ENCODE measurements at regions not wholly inside any gene's neighbourhood (a gene's known extent, or its start where the extent isn't known, plus 50 kb on each side); places are given as distances from the start of the nearest gene placed in this dataset.

- H3K9me3 ChIP-seq, result no peaks in the 10 kb centered on the region
- H3K27me3 ChIP-seq (replicated peaks; ENCODE audit: control insufficient read depth, insufficient read depth, low read length), result no peaks in the 10 kb centered on the region
- H3K4me3 ChIP-seq (ENCODE audit: low read depth, low read length), result no peak overlapping the region
- no peaks in the 10 kb centered on the region for H3K9me3 Mint-ChIP-seq (ENCODE audit: unreplicated experiment)
- H3K36me3 ChIP-seq (ENCODE audit: control insufficient read depth, insufficient read depth, low read length), result no peaks in the 10 kb centered on the region
- ChIA-PET POLR2A (no interaction called here), CTCF (no interaction called here)
- no peak overlapping the region for H3K4me3 Mint-ChIP-seq (ENCODE audit: unreplicated experiment)
- H3K36me3 Mint-ChIP-seq (ENCODE audit: insufficient read depth, unreplicated experiment), result no peaks in the 10 kb centered on the region
- BruUV-seq (replicated peaks), result no TSS peak
- TF ChIP-seq, protein P1, sequence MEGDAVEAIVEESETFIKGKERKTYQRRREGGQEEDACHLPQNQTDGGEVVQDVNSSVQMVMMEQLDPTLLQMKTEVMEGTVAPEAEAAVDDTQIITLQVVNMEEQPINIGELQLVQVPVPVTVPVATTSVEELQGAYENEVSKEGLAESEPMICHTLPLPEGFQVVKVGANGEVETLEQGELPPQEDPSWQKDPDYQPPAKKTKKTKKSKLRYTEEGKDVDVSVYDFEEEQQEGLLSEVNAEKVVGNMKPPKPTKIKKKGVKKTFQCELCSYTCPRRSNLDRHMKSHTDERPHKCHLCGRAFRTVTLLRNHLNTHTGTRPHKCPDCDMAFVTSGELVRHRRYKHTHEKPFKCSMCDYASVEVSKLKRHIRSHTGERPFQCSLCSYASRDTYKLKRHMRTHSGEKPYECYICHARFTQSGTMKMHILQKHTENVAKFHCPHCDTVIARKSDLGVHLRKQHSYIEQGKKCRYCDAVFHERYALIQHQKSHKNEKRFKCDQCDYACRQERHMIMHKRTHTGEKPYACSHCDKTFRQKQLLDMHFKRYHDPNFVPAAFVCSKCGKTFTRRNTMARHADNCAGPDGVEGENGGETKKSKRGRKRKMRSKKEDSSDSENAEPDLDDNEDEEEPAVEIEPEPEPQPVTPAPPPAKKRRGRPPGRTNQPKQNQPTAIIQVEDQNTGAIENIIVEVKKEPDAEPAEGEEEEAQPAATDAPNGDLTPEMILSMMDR (IDR thresholded peaks at IDR 0.05; ENCODE audit: insufficient read depth in 1 of 2, low read depth in 1 of 2, low read length in 1 of 2, severe bottlenecking in 1 of 2, unreplicated experiment in 1 of 2), result no peak
- H3K4me1 ChIP-seq, result no peaks in the 10 kb centered on the region
- H3K27ac Mint-ChIP-seq (ENCODE audit: unreplicated experiment), result no peak overlapping the region
- no peak for DNase-seq
- intact Hi-C loops (cut with micrococcal nuclease; ENCODE audit: unreplicated experiment), result no loop called here
- H3K4me1 Mint-ChIP-seq (ENCODE audit: low read depth, unreplicated experiment), result no peaks in the 10 kb centered on the region
- H3K27me3 Mint-ChIP-seq (ENCODE audit: insufficient read depth, unreplicated experiment), result no peaks in the 10 kb centered on the region
Measured at GRCh38 chr4:34245276-34245675, 1999.0 kb downstream of the ARAP2 start.

- no peaks in the 10 kb centered on the region for H3K27me3 Mint-ChIP-seq (ENCODE audit: insufficient read depth, unreplicated experiment)
- no peaks in the 10 kb centered on the region for H3K36me3 ChIP-seq (ENCODE audit: control insufficient read depth, insufficient read depth, low read length)
- H3K36me3 Mint-ChIP-seq (ENCODE audit: insufficient read depth, unreplicated experiment), result no peaks in the 10 kb centered on the region
- no peak overlapping the region for H3K4me3 Mint-ChIP-seq (ENCODE audit: unreplicated experiment)
- no peak overlapping the region for H3K27ac Mint-ChIP-seq (ENCODE audit: unreplicated experiment)
- no peak overlapping the region for H3K4me3 ChIP-seq (ENCODE audit: low read depth, low read length)
- no peaks in the 10 kb centered on the region for H3K27me3 ChIP-seq (replicated peaks; ENCODE audit: control insufficient read depth, insufficient read depth, low read length)
- no TSS peak for BruUV-seq (replicated peaks)
- no peaks in the 10 kb centered on the region for H3K9me3 ChIP-seq
- H3K4me1 ChIP-seq, result no peaks in the 10 kb centered on the region
- no peaks in the 10 kb centered on the region for H3K9me3 Mint-ChIP-seq (ENCODE audit: unreplicated experiment)
- DNase-seq, result no peak
- TF ChIP-seq, protein P1 (IDR thresholded peaks at IDR 0.05; ENCODE audit: insufficient read depth in 1 of 2, low read depth in 1 of 2, low read length in 1 of 2, severe bottlenecking in 1 of 2, unreplicated experiment in 1 of 2), result no peak
- H3K4me1 Mint-ChIP-seq (ENCODE audit: low read depth, unreplicated experiment), result no peaks in the 10 kb centered on the region
- intact Hi-C loops (cut with micrococcal nuclease; ENCODE audit: unreplicated experiment), result no loop called here
- POLR2A ChIA-PET, result no interaction called here
- CTCF ChIA-PET, result no interaction called here
Measured at GRCh38 chr4:34250562-34250961, 1993.8 kb downstream of the ARAP2 start.

GRCh38 chr4:34253239-34253638 lies 1991.1 kb downstream of the ARAP2 start:
- H3K36me3 Mint-ChIP-seq (ENCODE audit: insufficient read depth, unreplicated experiment), result no peaks in the 10 kb centered on the region
- Histone ChIP-seq H3K4me3 (ENCODE audit: low read depth, low read length) (no peak overlapping the region), H3K36me3 (ENCODE audit: control insufficient read depth, insufficient read depth, low read length) (no peaks in the 10 kb centered on the region), H3K4me1 (no peaks in the 10 kb centered on the region), H3K27me3 (replicated peaks; ENCODE audit: control insufficient read depth, insufficient read depth, low read length) (no peaks in the 10 kb centered on the region), H3K9me3 (no peaks in the 10 kb centered on the region)
- intact Hi-C loops (cut with micrococcal nuclease; ENCODE audit: unreplicated experiment), result no loop called here
- CTCF ChIA-PET, result no interaction called here
- no peak overlapping the region for H3K27ac Mint-ChIP-seq (ENCODE audit: unreplicated experiment)
- no peaks in the 10 kb centered on the region for H3K27me3 Mint-ChIP-seq (ENCODE audit: insufficient read depth, unreplicated experiment)
- no peak overlapping the region for H3K4me3 Mint-ChIP-seq (ENCODE audit: unreplicated experiment)
- POLR2A ChIA-PET, result no interaction called here
- DNase-seq, result no peak
- H3K9me3 Mint-ChIP-seq (ENCODE audit: unreplicated experiment), result no peaks in the 10 kb centered on the region
- no peaks in the 10 kb centered on the region for H3K4me1 Mint-ChIP-seq (ENCODE audit: low read depth, unreplicated experiment)
- BruUV-seq (replicated peaks), result no TSS peak
- TF ChIP-seq, protein P1 (IDR thresholded peaks at IDR 0.05; ENCODE audit: insufficient read depth in 1 of 2, low read depth in 1 of 2, low read length in 1 of 2, severe bottlenecking in 1 of 2, unreplicated experiment in 1 of 2), result no peak

Data from Caco-2 (cell line).